K562 (cell line): ENCODE measurements at regions not wholly inside any gene's neighbourhood (a gene's known extent, or its start where the extent isn't known, plus 50 kb on each side); places are given as distances from the start of the nearest gene placed in this dataset.

Experiments used
- ATAC-seq: fragments of 200-7000 bp; cut with Tn5 transposase; 3 replicates; pipeline ENCODE4 v1.9.1; 2020; ENCODE audit warnings: moderate library complexity
- BruUV-seq: library from RNA; stranded (reverse); fragments of 400-500 nt; replicated peaks from 2 replicates; lab custom pipeline; 2021; lab: Mats Ljungman, UMichigan
- CTCF ChIA-PET: fragments of 300-600 bp; formaldehyde crosslinking; extraction: SDS; loops from one replicate; lab custom pipeline; 2021; ENCODE audit warnings: low intra/inter-chr PET ratio; lab: Yijun Ruan, JAX
- POLR2A ChIA-PET: fragments of 300-600, 350-650 bp; sonication (Branson Sonifier 250); formaldehyde crosslinking; extraction: SDS; loops from one replicate; lab custom pipeline; 2021; ENCODE audit warnings: antibody characterized with exemption, inconsistent platforms; lab: Yijun Ruan, JAX
- DNase-seq, 4 experiments: peaks; one replicate each; pipeline versions ENCODE4 v3.0.0 to v3.0.0-alpha.2; 2011 to 2018; ENCODE audit warnings: low spot score in 3 of 4, mixed read lengths in 3 of 4; ENCODE audit errors: extremely low read depth in 1 of 4
- FAIRE-seq: peaks from 2 replicates; lab custom pipeline; 2011; peaks lifted over from hg19 to GRCh38; lab: Jason Lieb, UNC
- H2AFZ ChIP-seq: 2 replicates; pipeline ENCODE4 v1.6.0; 2011; ENCODE audit warnings: low read depth, low read length, control low read depth, inconsistent platforms
- H3K27ac ChIP-seq: fragments of 200-600 bp; 3 replicates; pipeline ENCODE4 v1.8.0; 2011; ENCODE audit warnings: low read depth, mild to moderate bottlenecking, control low read depth, inconsistent platforms, low read length, moderate library complexity, mixed read lengths; ENCODE audit errors: extremely low read depth
- H3K27me3 ChIP-seq, 2 experiments: fragments of 300-600 bp in 1 of 2; 2 replicates in 1 of 2; 3 replicates in 1 of 2; pipeline versions ENCODE4 v1.6.0 to v1.8.0; 2011; ENCODE audit warnings: inconsistent platforms in 2 of 2, low read length in 2 of 2, mild to moderate bottlenecking in 1 of 2, mixed read lengths in 1 of 2, moderate library complexity in 1 of 2; ENCODE audit not compliant: control insufficient read depth in 2 of 2, insufficient read depth in 2 of 2
- H3K36me3 ChIP-seq: fragments of 300-600 bp; 3 replicates; pipeline ENCODE4 v1.8.0; 2011; ENCODE audit warnings: mild to moderate bottlenecking, low read length, inconsistent platforms; ENCODE audit not compliant: control insufficient read depth, insufficient read depth
- H3K4me1 ChIP-seq, 2 experiments: fragments of 200-600 bp in 1 of 2; replicated peaks in 1 of 2; 2 replicates in 1 of 2; 3 replicates in 1 of 2; pipeline versions ENCODE4 v1.5.1 to v1.8.0; 2011; ENCODE audit warnings: inconsistent platforms in 2 of 2, low read length in 2 of 2, mild to moderate bottlenecking in 1 of 2, mixed read lengths in 1 of 2, moderate library complexity in 1 of 2; ENCODE audit not compliant: control insufficient read depth in 2 of 2, insufficient read depth in 2 of 2
- H3K4me2 ChIP-seq: 2 replicates; pipeline ENCODE4 v1.6.1; 2011; ENCODE audit warnings: low read length, control low read depth, inconsistent platforms, mixed read lengths; ENCODE audit not compliant: insufficient read depth
- H3K4me3 ChIP-seq: fragments of 200-600 bp; sonication (generic), shearing (Covaris generic); 2 replicates; pipeline ENCODE4 v1.5.1; 2016; ENCODE audit warnings: control low read depth, inconsistent platforms
- H3K79me2 ChIP-seq: fragments of 200-600 bp; 3 replicates; pipeline ENCODE4 v1.8.0; 2011; ENCODE audit warnings: low read length, inconsistent platforms; ENCODE audit not compliant: control insufficient read depth, insufficient read depth
- H3K9ac ChIP-seq, 2 experiments: 2 replicates each; pipeline versions ENCODE4 v1.6.0 to v1.6.1; 2011; ENCODE audit warnings: low read depth in 2 of 2, low read length in 2 of 2, control low read depth in 1 of 2, inconsistent platforms in 1 of 2, mild to moderate bottlenecking in 1 of 2, mixed read lengths in 1 of 2; ENCODE audit not compliant: insufficient read depth in 1 of 2
- H3K9me1 ChIP-seq: one replicate; pipeline ENCODE4 v1.6.0; 2011; ENCODE audit warnings: inconsistent platforms, mild to moderate bottlenecking, low read length, moderate library complexity; ENCODE audit not compliant: control insufficient read depth, insufficient read depth
- H3K9me3 ChIP-seq: replicated peaks from 2 replicates; pipeline ENCODE4 v1.5.1; 2011; ENCODE audit warnings: low read depth, low read length, inconsistent platforms; ENCODE audit not compliant: control insufficient read depth, insufficient read depth
- H4K20me1 ChIP-seq: replicated peaks from 2 replicates; pipeline ENCODE4 v1.6.1; 2011; ENCODE audit warnings: low read length, inconsistent platforms, mixed read lengths; ENCODE audit not compliant: control insufficient read depth, insufficient read depth
- ATF7 ChIP-seq: fragments of 450-650 bp; IDR thresholded peaks from 2 replicates; pipeline ENCODE4 v1.7.1; 2014; ENCODE audit warnings: mild to moderate bottlenecking, moderate library complexity
- CEBPB ChIP-seq: fragments of 450-650 bp; IDR thresholded peaks from 2 replicates; pipeline ENCODE4 v1.6.1; 2016; ENCODE audit warnings: missing genetic modification characterization, missing compliant biosample characterization
- CEBPG ChIP-seq, 3 experiments: fragments of 200-800 bp in 1 of 3; sonication (Bioruptor generic) in 1 of 3; sonication (generic) in 1 of 3; formaldehyde crosslinking in 1 of 3; IDR thresholded peaks in 2 of 3; conservative IDR thresholded peaks in 1 of 3; 2 replicates each; pipeline versions ENCODE4 v1.6.1 to v1.8.0; 2016 to 2022; ENCODE audit warnings: missing compliant biosample characterization in 2 of 3, missing genetic modification characterization in 2 of 3, mild to moderate bottlenecking in 1 of 3, missing genetic modification reagents in 1 of 3
- ZC3H4 ChIP-seq: sonication (generic); formaldehyde crosslinking; IDR thresholded peaks from 2 replicates; pipeline ENCODE4 v1.9.0; 2021; ENCODE audit warnings: missing genetic modification reagents, borderline replicate concordance
- WGBS: fragments of 100-300 bp; shearing (Covaris generic); methylation state at CpG from one replicate; pipeline ENCODE4 v1.1.6; 2016; ENCODE audit warnings: low coverage, mixed read lengths; ENCODE audit not compliant: insufficient coverage; ENCODE audit errors: missing lambda C conversion rate; 5-methylcytosine and 5-hydroxymethylcytosine counted together
- in situ Hi-C: fragments of 300-500 bp; cut with MboI; formaldehyde crosslinking; loops from 4 replicates; pipeline ENCODE4 v1.15.0; 2018; ENCODE audit warnings: inconsistent platforms, mixed read lengths
- intact Hi-C: fragments of 100-400 bp; cut with micrococcal nuclease; formaldehyde crosslinking; loops from 2 replicates; pipeline ENCODE4 v1.14.2; 2022

DNA sequence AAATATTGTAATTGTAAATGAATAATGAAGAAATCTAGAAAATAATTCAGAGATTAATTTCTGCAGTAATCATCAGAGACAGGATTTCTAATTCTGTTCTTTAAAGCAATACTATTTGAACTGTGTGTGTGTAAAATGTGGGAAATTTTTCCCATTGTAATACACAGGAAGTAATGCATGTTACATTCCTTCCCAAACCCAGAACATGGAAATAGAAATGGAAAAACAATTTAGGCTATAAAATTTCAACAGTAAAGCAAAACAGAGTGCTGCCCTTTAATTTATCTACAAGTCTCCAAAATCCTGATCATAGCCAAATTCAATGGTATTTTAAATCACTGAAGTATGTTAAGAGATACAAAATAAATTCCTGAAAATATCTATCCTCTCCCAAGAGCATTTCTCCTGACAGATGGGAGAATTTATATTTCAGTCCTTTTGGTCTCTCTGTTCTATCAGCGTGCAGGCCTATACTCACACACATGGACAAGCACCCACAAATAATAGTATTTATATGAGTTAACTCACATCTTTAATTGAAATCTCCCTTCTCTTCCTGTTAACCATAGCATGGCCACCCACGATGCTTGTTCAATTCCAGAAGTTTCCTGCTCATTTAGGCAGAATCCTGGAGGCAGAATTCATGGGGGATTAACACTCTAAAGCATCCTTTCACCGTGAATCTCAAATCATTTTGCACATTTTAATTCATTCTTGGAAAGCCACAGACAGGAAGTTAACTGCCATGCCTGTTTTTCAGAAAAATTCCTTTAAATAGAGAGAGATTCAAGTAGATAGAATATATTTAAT is 1465.4 kb upstream of the FLRT2 start:
- no peaks in the 10 kb centered on the region for H3K9me3 ChIP-seq
- in situ Hi-C loops = no loop called here
- BruUV-seq = no TSS peak
- ChIA-PET CTCF (no interaction called here), POLR2A (no interaction called here)
- H3K4me2 ChIP-seq = no peak overlapping the region
- H3K36me3 ChIP-seq = no peaks in the 10 kb centered on the region
- H3K79me2 ChIP-seq = no peaks in the 10 kb centered on the region
- H3K9me1 ChIP-seq = no peaks in the 10 kb centered on the region
- TF ChIP-seq ATF7 = no peak
- 0% methylated on average over 3 of the region's 3 CpGs for WGBS
- no peak overlapping the region for H3K9ac ChIP-seq
- no peak overlapping the region for H2AFZ ChIP-seq
- intact Hi-C loops = no loop called here
- H4K20me1 ChIP-seq = no peaks in the 10 kb centered on the region
- DNase-seq (no peak), ATAC-seq (no peak), FAIRE-seq (no peak)
- H3K4me3 ChIP-seq = no peak overlapping the region
- H3K4me1 ChIP-seq = no peaks in the 10 kb centered on the region
- no peak overlapping the region for H3K27ac ChIP-seq
- H3K27me3 ChIP-seq = no peaks in the 10 kb centered on the region

DNA sequence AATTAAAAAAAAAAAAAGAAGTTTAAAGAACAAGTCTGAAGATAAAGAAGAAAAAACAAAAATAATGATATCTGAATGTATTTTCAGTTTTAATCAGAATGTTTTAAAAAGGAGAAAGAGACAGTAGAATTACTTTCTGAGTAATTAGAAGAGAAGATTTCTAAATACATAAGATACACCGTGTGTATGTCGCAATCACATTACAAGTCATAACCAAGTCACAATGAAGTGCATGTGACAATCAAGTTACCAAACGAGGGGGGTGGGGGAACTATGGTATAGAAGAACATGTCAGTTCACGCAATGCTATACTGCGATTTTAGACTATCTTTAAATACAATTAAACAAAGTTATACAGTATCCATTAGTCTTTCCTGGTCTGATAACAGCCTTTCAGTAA is 1464.1 kb upstream of the FLRT2 start:
- Histone ChIP-seq H3K9me1 (no peaks in the 10 kb centered on the region), H3K4me3 (no peak overlapping the region), H3K9me3 (no peaks in the 10 kb centered on the region), H3K4me1 (no peaks in the 10 kb centered on the region), H3K4me2 (no peak overlapping the region), H3K9ac (no peak overlapping the region), H3K27me3 (no peaks in the 10 kb centered on the region), H3K36me3 (no peaks in the 10 kb centered on the region), H2AFZ (no peak overlapping the region), H4K20me1 (no peaks in the 10 kb centered on the region), H3K79me2 (no peaks in the 10 kb centered on the region), H3K27ac (no peak overlapping the region)
- 0% methylated on average over 5 of the region's 5 CpGs for WGBS
- FAIRE-seq (no peak), ATAC-seq (no peak), DNase-seq (no peak)
- TF ChIP-seq ZC3H4 (CRISPR knock-in tag) (no peak), CEBPG (CRISPR knock-in tag; IDR thresholded peaks at IDR 0.05) (no peak), CEBPG (tag; conservative IDR thresholded peaks at IDR 0.05 in 1 of 2, IDR thresholded peaks at IDR 0.05 in 1 of 2) (0 out of 4 replicates have a peak, but pooled peaks of 1 of the 2 experiments have one; percentile 14), CEBPB (tag) (peak; percentile 42; the same call in 1 of the 2 replicates)
- intact Hi-C loops (no loop called here), in situ Hi-C loops (no loop called here)
- ChIA-PET POLR2A (no interaction called here), CTCF (no interaction called here)
- BruUV-seq = no TSS peak
